IMR-90 (cell line): ENCODE measurements at regions not wholly inside any gene's neighbourhood (a gene's known extent, or its start where the extent isn't known, plus 50 kb on each side); places are given as distances from the start of the nearest gene placed in this dataset.

Experiments
- ATAC-seq: fragments of 200-7000 bp; cut with Tn5 transposase; 2 replicates; pipeline ENCODE4 v1.9.1; 2020; ENCODE audit warnings: low read depth, mild to moderate bottlenecking, moderate library complexity
- BruUV-seq: library from RNA; stranded (reverse); fragments of 400-500 nt; replicated peaks from 2 replicates; lab custom pipeline; 2021; lab: Mats Ljungman, UMichigan
- CTCF ChIA-PET: fragments of 300-600 bp; formaldehyde crosslinking; extraction: SDS; loops from one replicate; lab custom pipeline; 2021; ENCODE audit warnings: antibody characterized with exemption; lab: Yijun Ruan, JAX
- POLR2A ChIA-PET: fragments of 300-600 bp; sonication (Branson Sonifier 250); formaldehyde crosslinking; loops from one replicate; lab custom pipeline; 2022; ENCODE audit warnings: antibody characterized with exemption; ENCODE audit not compliant: unreplicated experiment; lab: Charles Lee
- DNase-seq: peaks from one replicate; pipeline ENCODE4 v3.0.0; 2013
- H2AFZ ChIP-seq: replicated peaks from 2 replicates; pipeline ENCODE3; 2013; ENCODE audit warnings: low read length, mild to moderate bottlenecking; ENCODE audit not compliant: poor library complexity
- H2AK5ac ChIP-seq: 2 replicates; pipeline ENCODE4 v1.6.1; 2013; ENCODE audit warnings: low read depth, low read length, inconsistent platforms
- H2AK9ac ChIP-seq: replicated peaks from 2 replicates; pipeline ENCODE3; 2013; ENCODE audit warnings: mild to moderate bottlenecking, low read depth, low read length, moderate library complexity; ENCODE audit not compliant: poor library complexity
- H2BK120ac ChIP-seq: 2 replicates; pipeline ENCODE4 v1.6.1; 2013; ENCODE audit warnings: low read depth, low read length, inconsistent platforms
- H2BK15ac ChIP-seq: 3 replicates; pipeline ENCODE4 v1.6.1; 2013; ENCODE audit warnings: low read depth, low read length, inconsistent platforms
- H2BK20ac ChIP-seq: 2 replicates; pipeline ENCODE4 v1.6.1; 2013; ENCODE audit warnings: low read depth, mild to moderate bottlenecking, inconsistent platforms, low read length, moderate library complexity
- H2BK5ac ChIP-seq: 2 replicates; pipeline ENCODE4 v1.6.1; 2013; ENCODE audit warnings: mild to moderate bottlenecking, low read depth, low read length, inconsistent platforms; ENCODE audit not compliant: poor library complexity, severe bottlenecking
- H3K14ac ChIP-seq: replicated peaks from 2 replicates; pipeline ENCODE4 v1.6.1; 2013; ENCODE audit warnings: low read depth, low read length, inconsistent platforms
- H3K18ac ChIP-seq: 2 replicates; pipeline ENCODE4 v1.6.1; 2013; ENCODE audit warnings: low read depth, low read length, control low read depth
- H3K23ac ChIP-seq: 2 replicates; pipeline ENCODE4 v1.6.1; 2013; ENCODE audit warnings: low read depth, low read length, inconsistent platforms
- H3K27ac ChIP-seq: 2 replicates; pipeline ENCODE4 v1.5.1; 2013; ENCODE audit warnings: mild to moderate bottlenecking, control low read depth, low read length; ENCODE audit not compliant: insufficient read depth
- H3K27me3 ChIP-seq: 2 replicates; pipeline ENCODE4 v1.6.1; 2013; ENCODE audit warnings: low read length; ENCODE audit not compliant: control insufficient read depth, insufficient read depth
- H3K36me3 ChIP-seq: 2 replicates; pipeline ENCODE4 v1.6.1; 2013; ENCODE audit warnings: low read length, mixed read lengths; ENCODE audit not compliant: control insufficient read depth, insufficient read depth
- H3K4ac ChIP-seq: 2 replicates; pipeline ENCODE4 v1.6.1; 2013; ENCODE audit warnings: low read depth, low read length, inconsistent platforms
- H3K4me1 ChIP-seq: 2 replicates; pipeline ENCODE4 v1.6.1; 2013; ENCODE audit warnings: low read length, mixed read lengths; ENCODE audit not compliant: control insufficient read depth, insufficient read depth
- H3K4me2 ChIP-seq: 2 replicates; pipeline ENCODE4 v1.6.1; 2013; ENCODE audit warnings: low read depth, mild to moderate bottlenecking, control low read depth, low read length, moderate library complexity
- H3K4me3 ChIP-seq: 2 replicates; pipeline ENCODE4 v1.5.1; 2013; ENCODE audit warnings: low read depth, mild to moderate bottlenecking, control low read depth, low read length, moderate library complexity; ENCODE audit not compliant: insufficient read depth
- H3K56ac ChIP-seq: 2 replicates; pipeline ENCODE4 v1.6.1; 2013; ENCODE audit warnings: low read length, inconsistent platforms; ENCODE audit not compliant: insufficient read depth; ENCODE audit errors: extremely low read depth
- H3K79me1 ChIP-seq, 2 experiments: 2 replicates each; pipeline ENCODE4 v1.6.1; 2013; ENCODE audit warnings: low read length in 2 of 2, inconsistent platforms in 1 of 2, low read depth in 1 of 2
- H3K9ac ChIP-seq: 2 replicates; pipeline ENCODE4 v1.6.1; 2013; ENCODE audit warnings: low read depth, low read length, control low read depth
- H3K9me1 ChIP-seq: 2 replicates; pipeline ENCODE4 v1.6.1; 2013; ENCODE audit warnings: low read length, inconsistent platforms; ENCODE audit not compliant: insufficient read depth
- H3K9me3 ChIP-seq: 2 replicates; pipeline ENCODE4 v1.6.1; 2013; ENCODE audit warnings: low read length; ENCODE audit not compliant: control insufficient read depth, insufficient read depth
- H4K20me1 ChIP-seq: 2 replicates; pipeline ENCODE4 v1.6.1; 2013; ENCODE audit warnings: low read length, inconsistent platforms; ENCODE audit not compliant: insufficient read depth
- H4K5ac ChIP-seq: 2 replicates; pipeline ENCODE4 v1.6.1; 2013; ENCODE audit warnings: mild to moderate bottlenecking, low read depth, low read length, control low read depth
- H4K8ac ChIP-seq, 2 experiments: 2 replicates each; pipeline ENCODE4 v1.6.1; 2013; ENCODE audit warnings: low read depth in 2 of 2, low read length in 2 of 2, control low read depth in 1 of 2, inconsistent platforms in 1 of 2
- H4K91ac ChIP-seq: 2 replicates; pipeline ENCODE4 v1.6.1; 2013; ENCODE audit warnings: low read depth, low read length, inconsistent platforms; ENCODE audit not compliant: insufficient read depth
- BHLHE40 ChIP-seq: fragments of 150-350 bp; IDR thresholded peaks from 2 replicates; pipeline ENCODE4 v1.6.1; 2016; ENCODE audit warnings: mild to moderate bottlenecking, low read depth, low read length
- CEBPB ChIP-seq: IDR thresholded peaks from 2 replicates; pipeline ENCODE4 v1.6.1; 2012; ENCODE audit warnings: low read depth, low read length, improper control_type of control experiment
- CHD1 ChIP-seq: IDR thresholded peaks from 2 replicates; pipeline ENCODE4 v1.6.1; 2012; ENCODE audit warnings: low read depth, low read length, improper control_type of control experiment
- MAFK ChIP-seq: IDR thresholded peaks from 2 replicates; pipeline ENCODE4 v1.6.1; 2012; ENCODE audit warnings: low read depth, low read length, improper control_type of control experiment
- MAZ ChIP-seq: IDR thresholded peaks from 2 replicates; pipeline ENCODE4 v1.6.1; 2012; ENCODE audit warnings: low read depth, mild to moderate bottlenecking, low read length, improper control_type of control experiment, moderate library complexity, borderline replicate concordance
- MXI1 ChIP-seq: IDR thresholded peaks from 2 replicates; pipeline ENCODE4 v1.6.1; 2012; ENCODE audit warnings: low read depth, mild to moderate bottlenecking, low read length, moderate library complexity, borderline replicate concordance
- NFE2L2 ChIP-seq: fragments of 150-350 bp; IDR thresholded peaks from 2 replicates; pipeline ENCODE4 v1.6.1; 2016; ENCODE audit warnings: low read depth, mild to moderate bottlenecking, low read length
- POLR2A ChIP-seq: IDR thresholded peaks from 2 replicates; pipeline ENCODE4 v1.6.1; 2012; ENCODE audit warnings: mild to moderate bottlenecking, low read depth, low read length
- RFX5 ChIP-seq: IDR thresholded peaks from 2 replicates; pipeline ENCODE4 v1.8.0; 2012; ENCODE audit warnings: low read depth, mild to moderate bottlenecking, low read length, moderate library complexity
- WGBS, 2 experiments: methylation state at CpG; one replicate each; pipeline versions ENCODE4 v1.1.5 to v1.1.7; 2013; ENCODE audit warnings: missing lambda C conversion rate in 2 of 2; ENCODE audit not compliant: insufficient read length in 1 of 2; ENCODE audit errors: extremely low coverage in 2 of 2; 5-methylcytosine and 5-hydroxymethylcytosine counted together
- dilution Hi-C: fragments of 300-500 bp; cut with HindIII; formaldehyde crosslinking; loops from one replicate; pipeline ENCODE4 v1.14.3; 2018; ENCODE audit warnings: low sequenced_read_pairs; ENCODE audit not compliant: unreplicated experiment
- in situ Hi-C: fragments of 300-500 bp; cut with MboI; formaldehyde crosslinking; loops from 3 replicates; pipeline ENCODE4 v1.14.3; 2019; ENCODE audit warnings: low sequenced_read_pairs, inconsistent platforms, mixed read lengths
- intact Hi-C: fragments of 100-400 bp; cut with micrococcal nuclease; formaldehyde crosslinking; loops from 2 replicates; pipeline ENCODE4 v1.10.0; 2022
- TF ChIP-seq, protein P1 (sequence below): fragments of 150-350 bp; IDR thresholded peaks from 2 replicates; pipeline ENCODE4 v1.6.1; 2016; ENCODE audit warnings: low read depth, mild to moderate bottlenecking, low read length, moderate library complexity, borderline replicate concordance
- TF ChIP-seq, protein P2 (sequence below): conservative IDR thresholded peaks from 2 replicates; pipeline ENCODE4 v1.5.1; 2012; ENCODE audit warnings: mild to moderate bottlenecking, low read depth, low read length, improper control_type of control experiment

DNA sequence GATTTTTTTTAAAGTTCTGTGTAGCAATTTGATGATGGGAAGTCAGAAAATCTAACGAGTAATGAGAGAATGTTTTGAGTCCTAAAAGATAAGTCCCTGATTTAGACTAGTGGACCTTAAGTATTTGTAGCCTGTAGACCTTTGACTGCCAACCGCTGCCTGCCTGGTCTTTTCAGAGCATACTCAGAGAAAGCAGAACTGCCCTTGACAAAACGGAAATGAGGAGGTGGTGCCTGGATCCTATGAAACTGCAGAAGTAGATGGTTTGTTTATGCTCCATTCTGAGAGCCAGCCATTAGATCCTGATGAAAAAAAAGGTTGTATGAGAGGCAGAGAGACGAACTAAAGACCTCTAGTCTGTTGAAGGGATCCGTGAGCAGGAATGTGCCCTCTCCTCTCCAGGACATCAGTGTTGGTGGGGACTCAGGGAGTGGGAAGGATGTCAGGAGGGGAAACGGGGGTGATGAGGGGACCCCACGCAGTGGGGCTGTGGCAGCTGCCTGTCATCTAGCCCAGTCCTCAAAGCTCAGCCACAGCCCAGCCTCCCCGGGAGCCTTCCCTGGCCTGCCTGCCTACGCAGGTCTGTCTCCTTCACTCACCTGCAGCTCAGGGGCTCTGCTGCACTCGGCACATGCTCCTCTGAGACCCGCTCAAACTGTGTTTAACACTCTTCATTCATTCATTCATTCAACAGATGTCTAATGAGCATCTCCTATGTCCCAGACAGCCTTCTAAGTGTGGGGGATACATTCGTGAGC lies 447.5 kb downstream of the AACS start:
- Histone ChIP-seq H2BK20ac (no peak overlapping the region), H2BK120ac (no peak overlapping the region), H4K5ac (no peak overlapping the region), H2AK9ac (no peak overlapping the region), H3K14ac (no peak overlapping the region), H4K20me1 (no peaks in the 10 kb centered on the region), H2BK5ac (no peak overlapping the region), H3K27me3 (no peaks in the 10 kb centered on the region), H3K9me3 (peaks cover 28% of the 10 kb centered on the region), H3K4me3 (no peak overlapping the region), H3K56ac (no peak overlapping the region), H3K27ac (no peak overlapping the region), H3K79me1 (no peaks in the 10 kb centered on the region), H2AK5ac (no peak overlapping the region), H4K91ac (no peak overlapping the region), H2BK15ac (no peak overlapping the region), H3K4me1 (no peaks in the 10 kb centered on the region), H2AFZ (no peak overlapping the region), H3K4ac (no peak overlapping the region), H3K36me3 (no peaks in the 10 kb centered on the region), H3K9ac (no peak overlapping the region), H3K9me1 (no peaks in the 10 kb centered on the region), H3K18ac (no peak overlapping the region), H3K23ac (no peak overlapping the region), H4K8ac (no peak overlapping the region), H3K4me2 (no peak overlapping the region)
- ATAC-seq (no peak), DNase-seq (no peak)
- dilution Hi-C loops (no loop called here), in situ Hi-C loops (no loop called here), intact Hi-C loops (no loop called here)
- CTCF ChIA-PET = no interaction called here
- 0% methylated on average over 2 of the region's 12 CpGs; no CpG with 5 or more reads in 1 of the 2 experiments for WGBS, 2 experiments
- POLR2A ChIA-PET = no interaction called here
- no TSS peak for BruUV-seq
- TF ChIP-seq RFX5 (no peak), MAZ (no peak), BHLHE40 (no peak), MAFK (no peak), NFE2L2 (no peak), CHD1 (no peak), CEBPB (no peak), MXI1 (no peak), POLR2A (no peak)
- TF ChIP-seq, protein P1, sequence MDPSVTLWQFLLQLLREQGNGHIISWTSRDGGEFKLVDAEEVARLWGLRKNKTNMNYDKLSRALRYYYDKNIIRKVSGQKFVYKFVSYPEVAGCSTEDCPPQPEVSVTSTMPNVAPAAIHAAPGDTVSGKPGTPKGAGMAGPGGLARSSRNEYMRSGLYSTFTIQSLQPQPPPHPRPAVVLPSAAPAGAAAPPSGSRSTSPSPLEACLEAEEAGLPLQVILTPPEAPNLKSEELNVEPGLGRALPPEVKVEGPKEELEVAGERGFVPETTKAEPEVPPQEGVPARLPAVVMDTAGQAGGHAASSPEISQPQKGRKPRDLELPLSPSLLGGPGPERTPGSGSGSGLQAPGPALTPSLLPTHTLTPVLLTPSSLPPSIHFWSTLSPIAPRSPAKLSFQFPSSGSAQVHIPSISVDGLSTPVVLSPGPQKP = no peak
- TF ChIP-seq, protein P2, sequence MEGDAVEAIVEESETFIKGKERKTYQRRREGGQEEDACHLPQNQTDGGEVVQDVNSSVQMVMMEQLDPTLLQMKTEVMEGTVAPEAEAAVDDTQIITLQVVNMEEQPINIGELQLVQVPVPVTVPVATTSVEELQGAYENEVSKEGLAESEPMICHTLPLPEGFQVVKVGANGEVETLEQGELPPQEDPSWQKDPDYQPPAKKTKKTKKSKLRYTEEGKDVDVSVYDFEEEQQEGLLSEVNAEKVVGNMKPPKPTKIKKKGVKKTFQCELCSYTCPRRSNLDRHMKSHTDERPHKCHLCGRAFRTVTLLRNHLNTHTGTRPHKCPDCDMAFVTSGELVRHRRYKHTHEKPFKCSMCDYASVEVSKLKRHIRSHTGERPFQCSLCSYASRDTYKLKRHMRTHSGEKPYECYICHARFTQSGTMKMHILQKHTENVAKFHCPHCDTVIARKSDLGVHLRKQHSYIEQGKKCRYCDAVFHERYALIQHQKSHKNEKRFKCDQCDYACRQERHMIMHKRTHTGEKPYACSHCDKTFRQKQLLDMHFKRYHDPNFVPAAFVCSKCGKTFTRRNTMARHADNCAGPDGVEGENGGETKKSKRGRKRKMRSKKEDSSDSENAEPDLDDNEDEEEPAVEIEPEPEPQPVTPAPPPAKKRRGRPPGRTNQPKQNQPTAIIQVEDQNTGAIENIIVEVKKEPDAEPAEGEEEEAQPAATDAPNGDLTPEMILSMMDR = no peak
